Liver (tissue), 7 donors: ENCODE measurements at regions not wholly inside any gene's neighbourhood (a gene's known extent, or its start where the extent isn't known, plus 50 kb on each side); places are given as distances from the start of the nearest gene placed in this dataset.

Experiments
- DNase-seq: peaks from one replicate; pipeline ENCODE4 v3.0.0-alpha.2; 2017; ENCODE audit warnings: low spot score
- H3K27ac ChIP-seq, 2 donors: one replicate each; pipeline ENCODE4 v1.7.0; 2013; ENCODE audit warnings: inconsistent platforms in 2 of 2, low read length in 2 of 2, control low read depth in 1 of 2, low read depth in 1 of 2, mild to moderate bottlenecking in 1 of 2
- H3K27me3 ChIP-seq, 4 donors: one replicate each; pipeline versions ENCODE4 v1.6.1 to v1.7.0; 2013; ENCODE audit warnings: low read length in 3 of 4, inconsistent platforms in 1 of 4, mild to moderate bottlenecking in 1 of 4, moderate library complexity in 1 of 4; ENCODE audit not compliant: control insufficient read depth in 4 of 4, insufficient read depth in 4 of 4
- H3K36me3 ChIP-seq, 4 donors: one replicate each; pipeline versions ENCODE4 v1.6.1 to v1.7.0; 2013; ENCODE audit warnings: low read length in 3 of 4, mild to moderate bottlenecking in 3 of 4, low read depth in 1 of 4, moderate library complexity in 1 of 4; ENCODE audit not compliant: control insufficient read depth in 4 of 4, insufficient read depth in 3 of 4
- H3K4me1 ChIP-seq, 4 donors: one replicate each; pipeline versions ENCODE4 v1.6.1 to v1.7.0; 2013; ENCODE audit warnings: low read length in 3 of 4, mild to moderate bottlenecking in 3 of 4, moderate library complexity in 1 of 4; ENCODE audit not compliant: control insufficient read depth in 4 of 4, insufficient read depth in 4 of 4
- H3K4me3 ChIP-seq, 3 donors: one replicate each; pipeline versions ENCODE4 v1.6.1 to v1.7.0; 2013; ENCODE audit warnings: low read length in 3 of 3, control low read depth in 1 of 3, low read depth in 1 of 3, mild to moderate bottlenecking in 1 of 3
- H3K9ac ChIP-seq, 2 donors: one replicate each; pipeline ENCODE4 v1.7.0; 2013; ENCODE audit warnings: low read length in 2 of 2, mild to moderate bottlenecking in 2 of 2, moderate library complexity in 2 of 2, control low read depth in 1 of 2, low read depth in 1 of 2
- H3K9me3 ChIP-seq, 4 donors: one replicate each; pipeline versions ENCODE4 v1.6.1 to v1.7.0; 2013; ENCODE audit warnings: low read length in 3 of 4; ENCODE audit not compliant: control insufficient read depth in 4 of 4
- EGR1 ChIP-seq, 2 donors: IDR thresholded peaks; 2 replicates each; pipeline ENCODE4 v1.6.1; 2016 to 2018; ENCODE audit warnings: antibody characterized with exemption in 2 of 2, low read depth in 2 of 2
- FOXA1 ChIP-seq: IDR thresholded peaks from 2 replicates; pipeline ENCODE4 v1.6.1; 2016; ENCODE audit warnings: antibody characterized with exemption
- FOXA2 ChIP-seq: IDR thresholded peaks from 2 replicates; pipeline ENCODE4 v1.6.1; 2016; ENCODE audit warnings: antibody characterized with exemption
- GABPA ChIP-seq, 2 donors: IDR thresholded peaks in 1 of 2; conservative IDR thresholded peaks in 1 of 2; 2 replicates each; pipeline ENCODE4 v1.6.1; 2016; ENCODE audit warnings: antibody characterized with exemption in 2 of 2, mild to moderate bottlenecking in 1 of 2, moderate library complexity in 1 of 2
- HNF4A ChIP-seq, 2 donors: conservative IDR thresholded peaks; 2 replicates each; pipeline ENCODE4 v1.6.1; 2016; ENCODE audit warnings: antibody characterized with exemption in 2 of 2, mild to moderate bottlenecking in 2 of 2
- HNF4G ChIP-seq: IDR thresholded peaks from 2 replicates; pipeline ENCODE4 v1.6.1; 2016; ENCODE audit warnings: antibody characterized with exemption
- JUND ChIP-seq, 2 donors: IDR thresholded peaks; 2 replicates each; pipeline ENCODE4 v1.6.1; 2016; ENCODE audit warnings: antibody characterized with exemption in 2 of 2
- NR2F2 ChIP-seq: IDR thresholded peaks from 2 replicates; pipeline ENCODE4 v1.6.1; 2016; ENCODE audit warnings: antibody characterized with exemption
- SP1 ChIP-seq: IDR thresholded peaks from 2 replicates; pipeline ENCODE4 v1.6.1; 2018; ENCODE audit warnings: antibody characterized with exemption, mild to moderate bottlenecking
- TAF1 ChIP-seq: conservative IDR thresholded peaks from 2 replicates; pipeline ENCODE4 v1.6.1; 2016; ENCODE audit warnings: antibody characterized with exemption, mild to moderate bottlenecking
- WGBS: extraction: QIAGEN DNeasy Blood & Tissue Kit; methylation state at CpG from one replicate; pipeline ENCODE4 v1.1.7; 2013; 5-methylcytosine and 5-hydroxymethylcytosine counted together
- TF ChIP-seq, protein P1 (sequence below): IDR thresholded peaks from 2 replicates; pipeline ENCODE4 v1.6.1; 2016; ENCODE audit warnings: antibody characterized with exemption
- TF ChIP-seq, protein P2 (sequence below): IDR thresholded peaks from 2 replicates; pipeline ENCODE4 v1.6.1; 2016; ENCODE audit warnings: antibody characterized with exemption, mild to moderate bottlenecking
- TF ChIP-seq, protein P3 (sequence below): IDR thresholded peaks from 2 replicates; pipeline ENCODE4 v1.6.1; 2016; ENCODE audit warnings: antibody characterized with exemption
- donor health status: healthy.
- donor health status: healthy.
- donor health status: healthy.
- donor health status: healthy.

DNA sequence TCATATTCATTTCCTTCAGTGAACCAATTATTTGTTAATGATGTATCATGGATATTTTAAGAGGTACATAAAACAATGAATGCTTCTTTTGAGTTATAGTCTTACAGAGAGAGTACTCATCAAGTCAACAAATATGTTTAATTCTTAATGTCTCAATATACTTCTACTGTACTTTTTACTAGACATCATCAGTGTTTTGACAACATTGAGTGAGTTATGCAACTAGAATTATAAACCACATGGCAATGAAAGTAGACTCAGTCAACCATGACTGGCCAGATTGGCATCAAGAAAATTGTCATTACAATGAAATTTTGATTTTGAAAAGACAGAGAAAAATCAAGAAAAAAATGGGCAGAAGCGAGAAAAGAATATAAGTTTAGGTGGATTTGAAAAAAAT is 1248.1 kb upstream of the CDH18 start:
- Histone ChIP-seq H3K4me3 (no peak overlapping the region), H3K4me1 (no peaks in the 10 kb centered on the region), H3K36me3 (no peaks in the 10 kb centered on the region), H3K9me3 (no peaks in the 10 kb centered on the region), H3K27me3 (no peaks in the 10 kb centered on the region), H3K27ac (no peak overlapping the region), H3K9ac (no peak overlapping the region)
- 72% methylated on average over 1 of the region's 1 CpG for WGBS
- no peak for DNase-seq
- TF ChIP-seq SP1, result no peak
- no peak for TF ChIP-seq HNF4G
- TF ChIP-seq EGR1 (IDR thresholded peaks at IDR 0.05; ENCODE audit: low read depth in 2 of 2), result no peak
- no peak for TF ChIP-seq JUND (IDR thresholded peaks at IDR 0.05)
- no peak for TF ChIP-seq TAF1
- no peak for TF ChIP-seq HNF4A (conservative IDR thresholded peaks at IDR 0.05)
- TF ChIP-seq, protein P1, sequence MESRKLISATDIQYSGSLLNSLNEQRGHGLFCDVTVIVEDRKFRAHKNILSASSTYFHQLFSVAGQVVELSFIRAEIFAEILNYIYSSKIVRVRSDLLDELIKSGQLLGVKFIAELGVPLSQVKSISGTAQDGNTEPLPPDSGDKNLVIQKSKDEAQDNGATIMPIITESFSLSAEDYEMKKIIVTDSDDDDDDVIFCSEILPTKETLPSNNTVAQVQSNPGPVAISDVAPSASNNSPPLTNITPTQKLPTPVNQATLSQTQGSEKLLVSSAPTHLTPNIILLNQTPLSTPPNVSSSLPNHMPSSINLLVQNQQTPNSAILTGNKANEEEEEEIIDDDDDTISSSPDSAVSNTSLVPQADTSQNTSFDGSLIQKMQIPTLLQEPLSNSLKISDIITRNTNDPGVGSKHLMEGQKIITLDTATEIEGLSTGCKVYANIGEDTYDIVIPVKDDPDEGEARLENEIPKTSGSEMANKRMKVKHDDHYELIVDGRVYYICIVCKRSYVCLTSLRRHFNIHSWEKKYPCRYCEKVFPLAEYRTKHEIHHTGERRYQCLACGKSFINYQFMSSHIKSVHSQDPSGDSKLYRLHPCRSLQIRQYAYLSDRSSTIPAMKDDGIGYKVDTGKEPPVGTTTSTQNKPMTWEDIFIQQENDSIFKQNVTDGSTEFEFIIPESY, result no peak
- no peak for TF ChIP-seq FOXA2
- no peak for TF ChIP-seq NR2F2
- TF ChIP-seq, protein P2, sequence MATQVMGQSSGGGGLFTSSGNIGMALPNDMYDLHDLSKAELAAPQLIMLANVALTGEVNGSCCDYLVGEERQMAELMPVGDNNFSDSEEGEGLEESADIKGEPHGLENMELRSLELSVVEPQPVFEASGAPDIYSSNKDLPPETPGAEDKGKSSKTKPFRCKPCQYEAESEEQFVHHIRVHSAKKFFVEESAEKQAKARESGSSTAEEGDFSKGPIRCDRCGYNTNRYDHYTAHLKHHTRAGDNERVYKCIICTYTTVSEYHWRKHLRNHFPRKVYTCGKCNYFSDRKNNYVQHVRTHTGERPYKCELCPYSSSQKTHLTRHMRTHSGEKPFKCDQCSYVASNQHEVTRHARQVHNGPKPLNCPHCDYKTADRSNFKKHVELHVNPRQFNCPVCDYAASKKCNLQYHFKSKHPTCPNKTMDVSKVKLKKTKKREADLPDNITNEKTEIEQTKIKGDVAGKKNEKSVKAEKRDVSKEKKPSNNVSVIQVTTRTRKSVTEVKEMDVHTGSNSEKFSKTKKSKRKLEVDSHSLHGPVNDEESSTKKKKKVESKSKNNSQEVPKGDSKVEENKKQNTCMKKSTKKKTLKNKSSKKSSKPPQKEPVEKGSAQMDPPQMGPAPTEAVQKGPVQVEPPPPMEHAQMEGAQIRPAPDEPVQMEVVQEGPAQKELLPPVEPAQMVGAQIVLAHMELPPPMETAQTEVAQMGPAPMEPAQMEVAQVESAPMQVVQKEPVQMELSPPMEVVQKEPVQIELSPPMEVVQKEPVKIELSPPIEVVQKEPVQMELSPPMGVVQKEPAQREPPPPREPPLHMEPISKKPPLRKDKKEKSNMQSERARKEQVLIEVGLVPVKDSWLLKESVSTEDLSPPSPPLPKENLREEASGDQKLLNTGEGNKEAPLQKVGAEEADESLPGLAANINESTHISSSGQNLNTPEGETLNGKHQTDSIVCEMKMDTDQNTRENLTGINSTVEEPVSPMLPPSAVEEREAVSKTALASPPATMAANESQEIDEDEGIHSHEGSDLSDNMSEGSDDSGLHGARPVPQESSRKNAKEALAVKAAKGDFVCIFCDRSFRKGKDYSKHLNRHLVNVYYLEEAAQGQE, result no peak
- TF ChIP-seq GABPA (IDR thresholded peaks at IDR 0.05 in 1 of 2, conservative IDR thresholded peaks at IDR 0.05 in 1 of 2), result no peak

DNA sequence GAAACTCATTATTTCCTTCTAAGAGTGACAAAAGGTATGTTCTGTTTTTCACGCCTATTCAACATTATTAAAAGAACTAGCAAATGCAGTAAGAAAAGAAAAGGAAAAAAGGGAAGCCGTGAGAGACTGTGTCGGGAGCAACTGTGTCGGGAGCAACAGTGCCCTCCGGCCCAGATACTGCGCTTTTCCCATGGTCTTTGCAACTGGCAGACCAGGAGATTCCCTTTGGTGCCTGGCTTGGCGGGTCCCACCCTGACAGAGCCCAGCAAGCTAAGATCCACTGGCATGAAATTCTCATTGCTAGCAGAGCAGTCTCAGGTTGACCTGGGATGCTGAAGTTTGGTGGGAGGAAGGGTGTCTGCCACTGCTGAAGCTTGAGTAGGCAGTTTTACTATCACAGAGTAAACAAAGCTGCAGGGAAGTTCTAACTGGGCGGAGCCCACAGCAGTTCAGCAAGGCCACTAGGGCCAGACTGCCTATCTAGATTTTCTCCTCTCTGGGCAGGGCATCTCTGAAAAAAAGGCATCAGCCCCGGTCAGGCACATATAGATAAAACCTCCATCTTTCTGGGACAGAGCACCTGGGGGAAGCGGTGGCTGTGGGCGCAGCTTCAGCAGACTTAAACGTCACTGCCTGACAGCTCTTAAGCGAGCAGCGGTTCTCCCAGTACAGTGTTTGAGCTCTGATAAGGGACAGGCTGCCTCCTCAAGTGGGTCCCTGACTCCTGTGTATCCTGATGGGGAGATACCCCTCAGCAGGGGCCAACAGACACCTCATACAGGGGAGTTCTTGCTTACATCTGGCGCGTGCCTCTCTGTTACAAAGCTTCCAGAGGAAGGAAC is 1237.4 kb upstream of the CDH18 start:
- DNase-seq, result no peak
- H3K4me3 ChIP-seq, result no peak overlapping the region

DNA sequence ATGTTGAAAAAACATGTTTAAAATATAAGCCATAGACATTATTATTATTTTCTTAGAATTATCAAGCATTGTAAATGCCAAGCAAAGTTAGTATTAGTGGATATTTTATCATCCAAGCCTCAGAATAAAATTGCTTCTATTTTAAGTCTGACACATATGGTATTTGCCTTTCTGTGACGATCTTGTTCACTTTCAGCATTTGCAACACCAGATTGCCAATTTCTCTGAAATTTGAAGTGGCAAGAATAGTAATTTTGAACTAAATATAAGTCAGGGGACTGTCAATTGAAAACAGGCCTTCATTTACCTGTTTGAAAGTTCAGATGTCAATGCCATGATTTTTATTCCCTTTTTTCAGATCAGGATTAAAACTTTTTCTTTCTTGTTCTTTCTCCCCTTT is 1233.6 kb upstream of the CDH18 start:
- no peak overlapping the region for H3K27ac ChIP-seq
- H3K9me3 ChIP-seq, result no peaks in the 10 kb centered on the region
- no peak overlapping the region for H3K4me3 ChIP-seq
- no peak for TF ChIP-seq EGR1 (IDR thresholded peaks at IDR 0.05; ENCODE audit: low read depth in 2 of 2)
- TF ChIP-seq JUND (IDR thresholded peaks at IDR 0.05), result no peak
- TF ChIP-seq GABPA (IDR thresholded peaks at IDR 0.05 in 1 of 2, conservative IDR thresholded peaks at IDR 0.05 in 1 of 2), result no peak
- no peak for TF ChIP-seq NR2F2
- TF ChIP-seq HNF4A (conservative IDR thresholded peaks at IDR 0.05), result no peak
- TF ChIP-seq, protein P3, sequence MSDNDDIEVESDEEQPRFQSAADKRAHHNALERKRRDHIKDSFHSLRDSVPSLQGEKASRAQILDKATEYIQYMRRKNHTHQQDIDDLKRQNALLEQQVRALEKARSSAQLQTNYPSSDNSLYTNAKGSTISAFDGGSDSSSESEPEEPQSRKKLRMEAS, result no peak
- no peaks in the 10 kb centered on the region for H3K4me1 ChIP-seq
- 83% methylated on average over 1 of the region's 1 CpG for WGBS
- no peak overlapping the region for H3K9ac ChIP-seq
- no peaks in the 10 kb centered on the region for H3K27me3 ChIP-seq
- no peak for DNase-seq
- no peaks in the 10 kb centered on the region for H3K36me3 ChIP-seq

More for the DNA sequence above, 1237.4 kb upstream of the CDH18 start:
- Histone ChIP-seq H3K9ac (no peak overlapping the region), H3K9me3 (no peaks in the 10 kb centered on the region), H3K27me3 (no peaks in the 10 kb centered on the region), H3K27ac (no peak overlapping the region), H3K36me3 (no peaks in the 10 kb centered on the region), H3K4me1 (no peaks in the 10 kb centered on the region)
- WGBS, result 81% methylated on average over 16 of the region's 16 CpGs
- TF ChIP-seq FOXA1 (no peak), HNF4A (conservative IDR thresholded peaks at IDR 0.05) (no peak)
